Heart right ventricle (tissue), 16 donors: ENCODE measurements at regions not wholly inside any gene's neighbourhood (a gene's known extent, or its start where the extent isn't known, plus 50 kb on each side); places are given as distances from the start of the nearest gene placed in this dataset.
"Not testable (repeated sequence)": the region's sequence is repeated elsewhere in the genome, so short reads cannot be mapped to it uniquely, and the experiment has no call there.

Experiments
- ATAC-seq, 8 donors: fragments of 200-7000 bp; cut with Tn5 transposase; one replicate each; pipeline ENCODE4 v1.9.1; 2020; ENCODE audit warnings: mild to moderate bottlenecking in 8 of 8, moderate library complexity in 8 of 8, moderate number of reproducible peaks in 1 of 8
- DNase-seq, 2 donors: peaks; one replicate each; pipeline ENCODE4 v3.0.0-alpha.2; 2020
- H3K27ac ChIP-seq, 10 donors: fragments of 200-600 bp; sonication (generic) in 2 of 10; one replicate each; pipeline versions ENCODE4 v1.5.0 to v1.8.0; 2020 to 2022; ENCODE audit warnings: mild to moderate bottlenecking in 3 of 10
- H3K27me3 ChIP-seq, 7 donors: fragments of 200-600 bp; one replicate each; pipeline ENCODE4 v1.8.0; 2021 to 2022; ENCODE audit warnings: mild to moderate bottlenecking in 2 of 7
- H3K36me3 ChIP-seq, 9 donors: fragments of 200-600 bp; sonication (generic) in 1 of 9; one replicate each; pipeline versions ENCODE4 v1.5.0 to v1.8.0; 2020 to 2022; ENCODE audit warnings: mild to moderate bottlenecking in 2 of 9
- H3K4me1 ChIP-seq, 9 donors: fragments of 200-600 bp; sonication (generic) in 1 of 9; one replicate each; pipeline versions ENCODE4 v1.5.0 to v1.8.0; 2020 to 2022; ENCODE audit warnings: mild to moderate bottlenecking in 4 of 9
- H3K4me3 ChIP-seq, 10 donors: fragments of 200-600 bp; sonication (generic) in 2 of 10; one replicate each; pipeline versions ENCODE4 v1.5.0 to v1.8.0; 2020 to 2022; ENCODE audit warnings: mild to moderate bottlenecking in 7 of 10, moderate library complexity in 2 of 10
- H3K9me3 ChIP-seq, 11 donors: fragments of 200-600 bp in 10 of 11; sonication (generic) in 2 of 11; one replicate each; pipeline versions ENCODE4 v1.5.0 to v1.8.0; 2013 to 2022; ENCODE audit warnings: mild to moderate bottlenecking in 2 of 11, control low read depth in 1 of 11, moderate library complexity in 1 of 11
- WGBS, 2 donors: extraction: QIAGEN DNeasy Blood & Tissue Kit; methylation state at CpG; one replicate each; pipeline ENCODE4 v1.1.7; 2013; ENCODE audit warnings: inconsistent platforms in 1 of 2; 5-methylcytosine and 5-hydroxymethylcytosine counted together
- intact Hi-C, 10 donors: fragments of 100-400 bp; cut with DNase I; formaldehyde crosslinking; loops; one replicate each; pipeline versions ENCODE4 v1.11.1 to v1.14.2; 2022
- TF ChIP-seq, protein P1 (sequence below), 9 donors: fragments of 200-600 bp; sonication (generic) in 2 of 9; IDR thresholded peaks; one replicate each; pipeline versions ENCODE4 v1.5.0 to v1.8.0; 2021 to 2022; ENCODE audit warnings: antibody characterized with exemption in 9 of 9, mild to moderate bottlenecking in 5 of 9, moderate library complexity in 1 of 9
- donor health status: Arrhythmogenic right ventricular cardiomyopathy.
- donor health status: ischemic (EF 13 %, LVEDD 7.1; RV severe dilation, severe dysfunction).
- donor health status: healthy with polysubstance abuse.
- donor health status: DM: no; HTN: yes; CAD: no.
- donor health status: DM: no; HTN: no; CAD: no.
- donor health status: ischemic (EF 25% LVEDD 6.9; RV normal size, moderate dysfunction).
- donor health status: ischemic (EF 25% LVEDD 5.7; RV mildly dilated, moderate dysfunction).
- donor health status: healthy.
- donor health status: DM: yes; HTN: yes; CAD: no.
- donor health status: Ischemic cardiomyopathy.
- donor health status: ischemic (EF 35%, LVEDD 5.7; RV mildly dilated, moderate dysfunction).
- donor health status: nonischemic (EF 11% LVEDD 7.7; RV severe dilation, severe dysfunction).
- donor health status: DM: yes; HTN: yes; CAD: no.
- donor health status: PGD.
- donor health status: ischemic (EF 29% LVEDD 5.4; RV normal size, mild dysfunction).
- donor health status: nonischemic (EF 23%, LVEDD 6.1; RV moderate dilation, normal function).

DNA sequence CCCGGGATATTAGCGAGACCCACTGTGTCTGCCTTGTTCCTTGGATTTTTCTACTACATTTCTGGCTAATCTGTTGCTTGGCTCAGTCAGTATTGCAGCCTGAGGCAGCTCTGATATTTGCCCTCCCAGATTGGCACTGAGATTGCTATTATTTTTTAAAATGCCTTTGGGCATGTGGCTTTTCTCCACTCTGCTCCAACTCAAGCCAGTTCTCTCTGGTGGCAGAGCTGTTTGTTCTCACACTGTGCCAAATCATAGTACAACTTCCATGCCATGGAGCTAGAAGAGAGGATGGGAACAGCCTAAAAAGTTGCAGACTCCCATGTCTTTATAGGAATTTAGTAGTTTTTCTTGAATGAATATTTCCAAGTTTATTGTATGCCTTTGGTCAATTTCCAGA is 155.9 kb upstream of the ATP10B start:
- ATAC-seq, result no peak

GRCh38 chr5:161002571-161003074 is 150.6 kb upstream of the ATP10B start:
- Histone ChIP-seq H3K27ac (no peak overlapping the region), H3K27me3 (no peaks in the 10 kb centered on the region), H3K4me3 (no peak overlapping the region), H3K4me1 (no peaks in the 10 kb centered on the region), H3K36me3 (no peaks in the 10 kb centered on the region), H3K9me3 (peaks cover 0 to 42% (median 18%) of the 10 kb centered on the region in 11 donors)
- DNase-seq, result no peak
- intact Hi-C loops, result no loop called here
- WGBS, 2 donors, result 83 to 94% methylated on average over 1 of the region's 1 CpG
- ATAC-seq, result no peak
- TF ChIP-seq, protein P1, sequence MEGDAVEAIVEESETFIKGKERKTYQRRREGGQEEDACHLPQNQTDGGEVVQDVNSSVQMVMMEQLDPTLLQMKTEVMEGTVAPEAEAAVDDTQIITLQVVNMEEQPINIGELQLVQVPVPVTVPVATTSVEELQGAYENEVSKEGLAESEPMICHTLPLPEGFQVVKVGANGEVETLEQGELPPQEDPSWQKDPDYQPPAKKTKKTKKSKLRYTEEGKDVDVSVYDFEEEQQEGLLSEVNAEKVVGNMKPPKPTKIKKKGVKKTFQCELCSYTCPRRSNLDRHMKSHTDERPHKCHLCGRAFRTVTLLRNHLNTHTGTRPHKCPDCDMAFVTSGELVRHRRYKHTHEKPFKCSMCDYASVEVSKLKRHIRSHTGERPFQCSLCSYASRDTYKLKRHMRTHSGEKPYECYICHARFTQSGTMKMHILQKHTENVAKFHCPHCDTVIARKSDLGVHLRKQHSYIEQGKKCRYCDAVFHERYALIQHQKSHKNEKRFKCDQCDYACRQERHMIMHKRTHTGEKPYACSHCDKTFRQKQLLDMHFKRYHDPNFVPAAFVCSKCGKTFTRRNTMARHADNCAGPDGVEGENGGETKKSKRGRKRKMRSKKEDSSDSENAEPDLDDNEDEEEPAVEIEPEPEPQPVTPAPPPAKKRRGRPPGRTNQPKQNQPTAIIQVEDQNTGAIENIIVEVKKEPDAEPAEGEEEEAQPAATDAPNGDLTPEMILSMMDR (IDR thresholded peaks at IDR 0.05), result no peak

More for the DNA sequence above, 155.9 kb upstream of the ATP10B start:
- no peaks in the 10 kb centered on the region for H3K36me3 ChIP-seq
- H3K9me3 ChIP-seq, result peaks cover 0 to 33% (median 18%) of the 10 kb centered on the region in 11 donors
- no peak for DNase-seq
- TF ChIP-seq, protein P1 (IDR thresholded peaks at IDR 0.05), result no peak
- intact Hi-C loops, result no loop called here
- H3K27me3 ChIP-seq, result peaks cover 0 to 5% (median 0%) of the 10 kb centered on the region in 7 donors
- H3K27ac ChIP-seq, result no peak overlapping the region
- no peaks in the 10 kb centered on the region for H3K4me1 ChIP-seq
- 70 to 84% methylated on average over 2 of the region's 2 CpGs for WGBS, 2 donors
- no peak overlapping the region for H3K4me3 ChIP-seq

- 79 to 80% methylated on average over 1 of the region's 1 CpG for WGBS, 2 donors
Measured at GRCh38 chr5:161001604-161002003, 149.6 kb upstream of the ATP10B start.

DNA sequence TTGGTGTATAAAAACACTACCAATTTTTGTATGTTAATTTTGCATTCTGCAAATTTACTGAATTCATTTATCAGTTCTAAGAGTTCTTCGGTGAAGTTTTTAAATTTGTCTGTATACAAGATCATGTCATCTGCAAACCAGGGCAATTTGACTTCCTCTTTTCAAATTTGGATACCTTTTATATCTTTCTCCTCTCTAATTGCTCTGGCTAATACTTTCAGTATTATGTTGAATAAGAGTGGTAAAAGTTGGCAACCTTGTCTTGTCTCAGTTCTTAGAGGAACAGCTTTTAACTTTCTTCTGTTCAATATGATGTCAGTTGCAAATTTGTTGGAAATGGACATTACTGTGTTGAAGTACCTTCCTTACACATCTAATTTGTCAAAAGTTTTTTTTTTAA is 149.1 kb upstream of the ATP10B start:
- ATAC-seq, DNase-seq, H3K27ac ChIP-seq, intact Hi-C loops, H3K27me3 ChIP-seq, H3K4me3 ChIP-seq, H3K36me3 ChIP-seq, H3K4me1 ChIP-seq: not testable (repeated sequence)
- 74 to 79% methylated on average over 1 of the region's 1 CpG for WGBS, 2 donors
- peaks cover 0 to 41% (median 18%) of the 10 kb centered on the region in 11 donors for H3K9me3 ChIP-seq

More at GRCh38 chr5:161001604-161002003, 149.6 kb upstream of the ATP10B start:
- TF ChIP-seq, protein P1 (IDR thresholded peaks at IDR 0.05), result no peak
- no peak for ATAC-seq
- no peak for DNase-seq
- Histone ChIP-seq H3K4me3 (no peak overlapping the region), H3K4me1 (no peaks in the 10 kb centered on the region), H3K27me3 (no peaks in the 10 kb centered on the region), H3K9me3 (peaks cover 0 to 45% (median 18%) of the 10 kb centered on the region in 11 donors), H3K27ac (no peak overlapping the region), H3K36me3 (no peaks in the 10 kb centered on the region)
- intact Hi-C loops, result no loop called here

DNA sequence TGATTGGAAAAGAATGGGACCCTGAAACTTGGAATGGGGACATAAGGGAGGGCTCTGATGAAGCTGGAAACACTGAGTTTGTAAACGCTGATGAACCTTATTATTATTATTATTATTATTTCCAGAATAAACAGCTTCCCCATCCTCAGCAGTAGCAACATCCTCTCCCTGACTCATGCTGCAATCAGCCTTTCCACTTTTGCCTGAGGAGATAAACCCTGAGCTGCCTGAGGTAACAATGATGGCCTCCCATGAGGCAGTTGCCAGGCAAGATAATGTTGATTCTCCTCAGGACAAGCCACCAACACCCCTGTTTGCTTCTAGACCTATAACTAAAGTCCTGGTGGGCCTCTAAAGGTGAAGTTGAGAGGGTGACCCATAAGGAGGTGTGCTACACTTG is 139.2 kb upstream of the ATP10B start:
- H3K27me3 ChIP-seq, result no peaks in the 10 kb centered on the region
- DNase-seq (no peak), ATAC-seq (no peak)
- H3K36me3 ChIP-seq, result no peaks in the 10 kb centered on the region
- WGBS, 2 donors, result 85 to 88% methylated on average over 1 of the region's 1 CpG
- H3K4me3 ChIP-seq, result no peak overlapping the region
- no peaks in the 10 kb centered on the region for H3K4me1 ChIP-seq
- no peak overlapping the region for H3K27ac ChIP-seq
- TF ChIP-seq, protein P1 (IDR thresholded peaks at IDR 0.05), result no peak
- intact Hi-C loops, result no loop called here
- H3K9me3 ChIP-seq, result peaks cover 0 to 6% (median 0%) of the 10 kb centered on the region in 11 donors
